ENCODE measurements at regions not wholly inside any gene's neighbourhood (a gene's known extent, or its start where the extent isn't known, plus 50 kb on each side); places are given as distances from the start of the nearest gene placed in this dataset.

DNA sequence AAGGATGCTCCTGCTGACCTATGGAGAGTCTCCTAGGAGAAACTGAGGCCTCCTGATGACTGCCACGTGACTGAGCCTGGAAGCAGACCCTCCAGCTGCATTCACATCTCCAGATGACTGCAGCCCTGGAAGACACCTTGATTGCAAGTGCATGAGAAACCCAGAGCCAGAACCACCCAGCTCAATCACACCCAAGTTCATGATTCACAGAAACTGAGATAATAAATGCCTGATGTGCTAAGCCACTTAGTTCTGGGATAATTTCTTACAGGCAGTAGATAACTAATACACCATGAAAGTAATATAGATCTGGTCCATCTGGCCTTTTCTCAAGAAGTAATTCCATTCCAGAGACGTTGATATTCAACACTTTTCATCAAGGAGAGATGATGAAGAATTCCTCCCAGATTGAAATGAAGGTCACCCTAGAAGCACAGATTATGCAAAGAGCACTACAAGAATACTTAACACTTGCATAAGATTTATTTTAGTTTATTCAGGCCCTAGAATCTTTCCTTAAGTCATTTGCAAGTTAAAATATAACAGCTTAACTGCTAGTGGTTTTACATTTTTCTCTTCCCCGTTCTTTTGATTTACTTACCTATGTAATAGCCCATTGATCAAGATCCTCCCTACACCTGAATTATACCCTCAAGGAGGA, 208.2 kb upstream of the INHBA start:
- no peak for DNase-seq (ENCODE audit: low read depth)

DNA sequence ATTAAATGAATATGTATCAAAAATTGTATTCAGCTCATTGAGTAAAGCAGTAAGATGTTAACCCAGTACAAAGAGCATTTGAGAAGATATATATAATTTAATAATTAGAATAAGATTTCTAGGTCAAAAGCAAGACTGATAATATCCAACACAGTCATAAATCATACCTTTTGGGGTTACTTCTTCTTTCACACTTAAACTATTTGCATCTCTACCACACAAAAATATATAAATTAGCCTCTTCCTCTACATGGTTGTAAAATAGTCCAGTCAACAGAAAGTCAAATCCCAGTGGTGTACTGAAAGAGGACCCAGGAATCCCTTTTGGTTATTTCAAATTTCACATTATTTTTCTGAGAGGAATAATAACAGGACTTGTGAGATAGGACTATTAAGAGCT, 204.6 kb upstream of the INHBA start:
- DNase-seq (ENCODE audit: low read depth), result no peak

DNA sequence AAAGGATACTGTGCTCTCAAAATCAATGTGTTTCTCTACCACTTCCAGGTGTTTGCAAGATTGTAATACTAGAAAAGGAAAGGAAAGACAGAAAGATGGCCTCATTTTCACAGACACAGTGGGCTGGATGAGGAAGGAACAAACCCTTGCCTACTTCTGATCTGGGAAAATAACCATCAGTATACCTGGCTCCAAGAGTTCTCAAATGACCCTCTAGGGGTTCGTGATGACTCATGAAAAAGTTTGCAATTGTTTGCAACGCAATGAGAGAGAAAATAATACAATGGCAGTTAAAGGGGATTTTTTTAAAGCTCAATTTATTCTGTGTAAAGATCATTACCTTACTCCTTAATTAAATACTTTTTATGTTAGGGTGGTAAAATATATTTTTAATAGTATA, 197.6 kb upstream of the INHBA start:
- no peak for DNase-seq (ENCODE audit: low read depth)

DNA sequence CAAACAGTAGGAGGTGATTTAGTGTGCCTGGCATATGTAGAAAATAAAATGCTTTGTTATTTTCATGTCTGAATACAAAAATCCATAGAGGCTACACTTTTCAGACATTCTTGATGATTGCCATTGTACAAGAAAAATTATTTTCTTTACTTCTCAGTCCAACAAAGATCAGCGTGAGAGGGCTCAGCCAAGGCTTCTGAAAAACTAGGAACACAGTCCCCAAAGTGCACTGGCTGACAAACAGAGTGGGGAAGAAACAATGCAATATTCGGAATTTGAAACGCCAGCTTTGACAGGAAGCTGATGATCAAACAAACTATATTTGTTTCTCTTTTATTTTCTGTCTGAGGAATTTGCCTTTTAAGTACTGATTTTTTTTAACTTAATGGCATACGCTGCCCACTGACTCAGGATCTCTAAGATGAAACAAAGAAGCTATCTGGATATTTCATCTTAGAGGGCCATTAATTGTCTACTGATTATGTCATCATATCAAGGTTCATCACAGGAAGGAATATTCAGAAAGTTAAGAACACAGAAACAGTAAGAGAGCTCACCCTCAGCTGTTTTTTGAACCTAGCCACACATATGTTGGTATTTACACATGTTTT, 197.0 kb upstream of the INHBA start:
- DNase-seq (ENCODE audit: low read depth), result no peak

DNA sequence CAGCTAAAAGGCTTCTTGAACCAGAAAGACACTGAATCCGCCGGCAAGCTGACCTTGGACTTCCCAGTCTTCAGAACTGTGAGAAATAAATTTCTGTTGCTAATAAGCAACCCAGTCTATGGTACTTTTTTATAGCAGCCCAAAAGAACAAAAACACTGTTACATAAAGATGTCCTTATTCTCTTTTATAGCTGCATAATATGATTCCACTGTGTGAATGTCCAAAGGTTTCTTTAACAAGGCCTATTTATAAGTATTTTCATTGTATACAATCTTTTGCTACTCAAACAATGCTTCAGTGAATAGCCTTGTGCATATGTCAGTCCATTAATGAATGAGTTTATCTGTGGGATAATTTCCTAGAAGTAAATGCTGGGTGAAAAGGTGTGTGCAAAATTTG, 190.8 kb upstream of the INHBA start:
- no peak for DNase-seq (ENCODE audit: low read depth)

DNA sequence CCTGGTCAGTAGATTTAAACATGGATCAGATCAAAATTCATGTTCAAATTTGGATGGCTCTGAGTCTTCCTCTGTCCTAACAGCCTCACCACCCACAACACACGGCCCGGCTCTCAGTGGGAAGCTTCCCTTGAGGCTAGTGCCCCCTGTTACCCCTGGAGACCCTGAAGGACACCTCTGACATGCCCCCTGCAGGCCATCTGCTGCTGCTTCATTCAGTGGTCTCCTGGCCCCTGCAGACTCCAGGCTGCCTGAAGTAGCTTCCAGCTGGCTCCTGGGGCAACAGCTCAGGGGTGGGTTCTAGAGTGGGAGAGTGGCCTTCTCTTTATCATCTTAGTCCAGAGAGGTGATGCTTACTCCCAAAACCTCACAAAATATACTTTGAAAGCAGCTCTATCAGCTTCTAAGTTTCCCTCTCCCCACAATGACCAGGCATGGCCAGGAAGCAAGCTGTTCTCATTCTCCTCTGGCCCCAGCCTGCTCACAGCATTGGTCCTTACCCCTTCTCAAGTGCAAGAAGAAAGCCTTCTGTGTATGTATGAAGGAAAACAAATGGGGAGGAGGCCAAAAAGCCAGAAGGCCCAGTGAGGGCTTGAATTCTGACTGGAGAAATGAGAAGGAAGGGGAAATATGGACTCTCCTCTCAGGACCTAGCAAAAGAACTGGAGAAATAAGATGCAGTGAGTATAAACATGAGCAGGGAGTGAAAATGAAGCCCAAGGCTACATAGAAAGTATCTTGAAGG, 189.6 kb upstream of the INHBA start:
- no peak for DNase-seq (ENCODE audit: low read depth)

DNA sequence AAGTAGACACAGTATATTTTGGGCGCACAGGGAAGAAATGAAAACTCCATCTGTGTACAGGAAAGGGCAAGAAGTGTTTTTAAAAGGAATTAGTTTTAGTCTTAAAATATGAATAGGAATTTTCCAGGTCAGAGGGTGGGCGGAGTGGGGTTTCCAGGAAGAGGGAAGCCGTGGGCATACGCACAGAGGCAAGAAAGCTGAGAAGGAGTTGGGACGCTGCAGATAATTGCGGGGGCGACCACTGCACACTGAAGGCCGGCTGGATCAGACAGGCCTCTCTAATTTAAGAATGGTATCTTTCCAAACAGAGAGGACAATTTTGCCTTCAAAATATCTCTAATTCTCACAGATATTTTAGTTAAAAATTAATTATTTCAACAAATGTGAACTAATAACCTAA, 189.1 kb upstream of the INHBA start:
- no peak for DNase-seq (ENCODE audit: low read depth)

DNA sequence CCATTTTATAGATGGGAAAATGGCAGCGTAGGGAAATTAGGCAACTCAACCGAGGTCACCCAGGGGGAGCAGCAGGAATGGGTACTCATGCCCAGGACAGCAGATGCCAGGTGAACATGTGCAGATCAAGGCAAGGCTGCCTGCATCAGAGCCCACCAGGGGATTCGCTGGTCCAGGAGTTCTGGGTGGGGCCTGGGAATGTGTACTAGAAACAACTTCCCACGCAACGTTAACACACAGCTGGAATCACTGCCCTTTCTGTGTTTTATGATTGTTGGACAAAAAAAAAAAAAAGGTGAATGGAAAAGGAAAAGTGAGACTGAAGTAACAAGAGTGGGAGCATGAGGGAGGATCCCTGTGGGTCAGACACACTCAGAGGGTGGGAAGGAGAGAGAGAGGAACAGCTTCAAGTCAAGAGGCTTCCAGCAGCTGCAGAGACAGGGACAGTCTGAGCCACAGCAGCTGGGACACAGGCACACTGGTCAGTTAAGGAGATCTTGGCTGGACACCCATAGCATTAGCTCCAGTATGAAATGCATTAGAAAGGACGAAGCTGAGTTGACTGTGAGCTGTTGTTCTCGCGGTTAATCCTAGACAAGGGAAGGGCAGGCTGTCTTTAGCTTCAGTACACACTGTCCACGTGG, 187.9 kb upstream of the INHBA start:
- DNase-seq (ENCODE audit: low read depth), result no peak

DNA sequence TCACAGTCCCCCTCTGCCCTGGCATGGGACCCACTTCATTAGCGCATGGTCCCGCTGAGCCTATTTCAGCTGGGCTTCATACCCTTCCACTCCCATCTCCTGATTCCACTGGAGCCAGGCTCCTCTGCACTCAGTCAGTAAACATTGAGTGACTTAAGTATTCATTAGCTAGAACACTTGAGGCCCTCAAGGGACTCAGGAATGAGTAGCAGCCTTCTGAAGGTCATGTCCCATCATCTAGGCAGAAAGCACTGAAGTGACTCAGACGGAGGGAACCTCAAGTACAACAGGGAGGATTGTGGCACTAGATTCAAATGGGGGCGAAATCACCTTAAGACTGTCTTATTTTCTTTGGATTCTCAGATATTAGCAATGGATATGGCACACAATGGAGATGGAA, 186.6 kb upstream of the INHBA start:
- no peak for DNase-seq (ENCODE audit: low read depth)

DNA sequence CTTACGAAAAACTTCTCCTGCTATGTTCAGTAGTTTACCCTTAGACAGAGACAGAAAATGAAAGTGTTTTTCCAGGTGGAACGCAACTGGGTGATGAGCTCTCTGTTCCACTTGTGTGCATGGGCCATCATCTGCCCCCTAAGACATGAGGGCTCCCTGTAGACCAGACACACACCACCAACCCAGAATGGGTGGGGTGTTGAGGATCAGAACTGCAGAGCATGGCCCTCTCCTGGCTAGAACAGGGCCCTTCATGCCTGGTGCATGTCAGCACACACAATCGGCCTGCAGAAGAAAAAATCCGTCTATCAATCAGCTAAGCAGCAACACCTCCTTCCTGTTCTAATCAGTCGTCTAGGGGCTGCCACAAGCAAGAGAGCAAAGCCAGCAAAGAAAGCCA, 186.2 kb upstream of the INHBA start:
- no peak for DNase-seq (ENCODE audit: low read depth)

DNA sequence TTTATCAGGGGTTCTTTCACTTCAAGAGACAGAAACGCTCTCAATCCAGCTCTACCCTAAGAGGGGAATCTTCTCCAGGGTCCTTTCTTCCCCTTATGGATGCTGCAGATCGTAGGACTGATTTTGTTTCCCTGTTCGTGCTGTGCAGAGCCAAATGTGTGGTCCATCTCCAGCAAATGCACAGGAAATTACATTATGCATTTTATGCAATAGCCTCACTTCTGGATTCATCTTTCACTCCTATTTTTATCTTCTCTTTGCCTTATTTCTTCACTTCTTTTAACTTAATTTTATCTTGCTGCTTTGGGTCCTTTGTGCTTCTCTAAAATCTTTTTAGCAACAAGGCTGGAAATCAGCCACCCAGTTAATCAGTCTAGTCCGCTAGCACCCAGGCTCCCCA, 184.5 kb upstream of the INHBA start:
- DNase-seq (ENCODE audit: low read depth), result no peak

DNA sequence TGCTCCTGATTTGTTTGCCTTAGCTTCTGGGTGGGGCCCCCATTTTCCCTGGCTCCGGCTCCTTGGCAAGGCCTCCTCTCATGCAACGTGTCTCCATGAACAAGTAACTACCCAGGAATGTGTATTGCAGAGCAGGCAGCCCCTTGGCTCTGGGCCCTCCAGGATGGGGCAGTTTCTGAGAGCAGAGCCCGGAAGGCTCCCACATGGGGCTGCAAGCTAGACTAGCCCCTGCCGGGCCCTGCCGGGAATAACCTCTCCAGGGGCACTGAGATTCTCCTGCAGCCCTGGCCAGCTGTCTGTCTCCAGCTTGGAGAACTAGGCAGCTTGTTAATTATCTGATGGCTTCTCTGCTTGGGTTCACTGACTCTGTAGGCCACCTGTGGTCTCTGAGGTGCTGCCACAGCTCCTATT, 184.0 kb upstream of the INHBA start:
- no peak for DNase-seq (ENCODE audit: low read depth)

DNA sequence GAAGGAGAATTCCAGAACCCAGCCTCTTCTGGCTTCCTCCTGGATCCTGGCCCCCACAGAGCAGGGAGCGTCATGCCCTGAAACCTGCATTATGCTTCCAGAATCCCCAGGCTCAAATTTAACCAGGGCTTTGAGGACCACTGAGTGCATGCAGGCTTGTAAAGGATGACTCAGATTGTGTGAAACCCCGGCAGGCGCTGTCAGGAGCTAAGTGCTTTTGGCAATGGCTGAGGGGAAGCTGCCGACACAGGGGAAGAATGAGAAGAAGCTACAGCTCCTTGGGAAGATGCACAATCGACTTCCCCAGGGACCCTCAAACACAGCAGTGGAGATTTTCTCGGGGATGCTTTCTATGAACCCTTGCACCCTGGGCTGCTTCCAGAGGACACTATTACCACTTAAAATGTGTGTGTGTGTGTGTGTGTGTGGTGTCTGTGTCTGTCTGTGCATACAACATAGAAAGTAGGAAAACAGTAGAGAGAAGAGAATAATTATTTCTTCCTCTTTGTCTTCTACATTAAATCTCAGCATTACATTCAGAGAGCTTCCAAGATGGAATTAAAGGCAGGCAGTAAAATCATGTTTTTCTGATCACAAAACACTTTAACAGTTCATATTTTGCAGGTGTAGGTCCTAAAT, 183.5 kb upstream of the INHBA start:
- no peak for DNase-seq (ENCODE audit: low read depth)

DNA sequence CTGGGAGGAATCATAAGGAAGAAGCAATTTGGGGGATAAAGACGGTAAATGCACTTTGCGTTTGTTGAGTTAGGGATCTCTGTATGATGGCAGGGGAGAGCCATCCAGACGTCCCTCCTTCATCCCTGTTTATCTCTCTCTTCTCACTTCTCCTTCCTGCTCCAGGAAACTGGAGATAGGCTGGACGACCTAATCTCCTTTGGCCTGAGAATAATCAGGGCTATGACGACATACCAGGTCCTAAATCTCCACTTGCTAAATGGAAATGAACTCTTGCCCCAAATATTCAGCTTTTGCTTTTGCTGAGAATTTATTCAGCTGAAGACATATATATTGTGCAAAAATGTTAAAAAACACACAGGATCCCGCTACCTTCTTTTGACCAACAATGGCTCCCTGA, 182.9 kb upstream of the INHBA start:
- no peak for DNase-seq (ENCODE audit: low read depth)

DNA sequence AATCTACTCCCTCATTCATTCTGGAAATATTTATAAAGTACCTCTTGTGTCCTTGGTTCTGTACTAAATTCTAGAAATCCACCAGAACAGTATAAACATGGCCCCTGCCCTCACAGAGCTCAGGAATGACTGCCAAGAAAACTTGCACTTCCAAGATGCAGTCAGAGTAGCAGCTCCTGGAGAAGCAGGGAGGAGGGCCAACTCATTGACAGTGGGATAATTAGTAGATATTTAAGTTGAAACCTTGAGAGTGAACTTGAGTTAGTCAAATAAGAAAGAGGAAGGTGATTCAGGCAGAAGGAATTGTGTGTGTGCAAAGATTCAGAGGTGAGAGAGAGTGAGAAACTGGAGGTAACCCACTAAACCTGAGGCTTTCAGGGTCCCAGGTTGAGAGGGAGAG, 182.2 kb upstream of the INHBA start:
- no peak for DNase-seq (ENCODE audit: low read depth)

DNA sequence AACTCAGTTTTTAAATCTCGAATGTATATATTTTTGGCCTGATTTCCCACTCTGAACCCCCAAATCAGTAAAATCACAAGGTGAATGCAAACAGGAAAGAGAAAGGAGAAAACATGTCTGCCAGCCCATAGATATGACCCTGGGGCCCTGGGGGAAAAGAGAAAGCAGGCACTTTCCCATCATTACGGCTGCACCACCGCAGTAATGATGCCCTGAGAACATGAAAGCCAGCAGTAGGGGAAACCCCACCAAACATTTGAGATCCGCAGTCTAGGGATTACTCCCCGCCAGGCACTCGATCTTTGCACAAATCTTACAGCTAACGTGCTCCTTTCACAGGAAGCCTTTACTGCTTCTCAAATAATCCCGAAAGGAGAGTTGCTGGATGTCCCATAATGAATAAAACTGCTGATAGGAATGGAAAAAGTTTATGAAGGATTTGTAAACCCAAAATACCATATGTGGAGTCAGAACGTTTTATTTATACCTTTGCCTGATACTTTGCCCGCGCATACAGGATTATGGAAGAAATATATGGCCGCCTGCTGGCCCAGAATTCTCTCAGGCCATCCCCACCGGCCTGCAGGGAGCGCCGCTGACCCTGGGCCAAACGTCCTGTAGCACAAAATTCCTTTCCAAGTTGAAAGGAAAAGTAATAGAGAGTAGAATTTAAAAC, 180.0 kb upstream of the INHBA start:
- DNase-seq (ENCODE audit: low read depth), result no peak

DNA sequence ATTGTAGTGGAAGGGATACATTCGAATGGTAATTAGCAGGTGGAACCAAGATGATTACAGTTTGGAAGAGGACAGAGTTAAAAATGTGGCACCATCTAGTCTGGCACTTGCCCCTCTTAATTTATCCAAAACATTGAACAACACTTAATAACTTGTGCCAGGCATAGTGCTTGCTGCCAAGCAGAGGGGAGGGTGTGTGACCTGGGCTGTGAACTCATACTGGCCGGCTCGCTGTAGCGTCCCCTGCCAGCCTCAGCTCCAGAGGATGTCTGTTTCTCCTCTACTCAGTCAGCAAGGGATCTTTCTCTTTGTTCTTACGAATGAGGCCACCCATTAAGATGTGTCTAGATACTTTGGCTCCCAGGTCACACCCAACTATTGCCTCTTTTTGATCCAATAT, 179.4 kb upstream of the INHBA start:
- no peak for DNase-seq (ENCODE audit: low read depth)

DNA sequence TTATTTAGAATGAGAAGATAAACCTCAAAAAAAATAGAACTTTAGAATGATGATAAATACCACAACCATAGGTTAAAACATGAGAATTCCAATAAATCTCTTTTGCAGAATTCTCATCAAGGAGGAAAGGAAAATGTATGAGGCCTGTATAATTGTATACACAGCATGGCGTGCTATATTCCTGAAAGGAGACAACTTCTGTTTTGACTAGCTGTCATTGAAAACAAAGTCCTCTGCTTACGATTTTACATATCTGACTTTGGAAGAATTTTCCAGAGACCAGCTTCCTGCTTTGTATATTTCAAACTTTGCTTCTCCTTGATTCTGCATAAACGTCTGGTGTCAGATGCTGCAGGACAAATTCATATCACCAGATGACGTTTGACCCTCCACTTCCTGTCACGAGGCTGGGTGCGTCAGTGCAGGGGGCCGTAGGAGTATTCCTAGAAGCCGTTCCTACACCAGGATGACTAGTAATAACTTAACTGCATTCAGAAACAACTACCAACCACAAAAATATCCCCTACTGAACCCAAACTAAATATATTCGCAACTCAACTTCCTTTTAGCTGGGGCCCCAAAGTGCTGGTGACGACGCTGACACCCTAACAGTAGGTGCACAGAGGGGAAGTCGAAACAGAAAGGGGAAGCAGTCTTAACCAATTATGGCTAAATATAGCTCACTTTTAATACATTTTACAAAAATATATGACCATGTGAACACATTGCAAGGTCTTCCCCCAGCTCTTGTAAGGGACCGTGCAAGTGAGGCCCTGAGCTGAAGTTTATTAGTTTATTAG, 178.6 kb upstream of the INHBA start:
- DNase-seq (ENCODE audit: low read depth), result peak; percentile 52

DNA sequence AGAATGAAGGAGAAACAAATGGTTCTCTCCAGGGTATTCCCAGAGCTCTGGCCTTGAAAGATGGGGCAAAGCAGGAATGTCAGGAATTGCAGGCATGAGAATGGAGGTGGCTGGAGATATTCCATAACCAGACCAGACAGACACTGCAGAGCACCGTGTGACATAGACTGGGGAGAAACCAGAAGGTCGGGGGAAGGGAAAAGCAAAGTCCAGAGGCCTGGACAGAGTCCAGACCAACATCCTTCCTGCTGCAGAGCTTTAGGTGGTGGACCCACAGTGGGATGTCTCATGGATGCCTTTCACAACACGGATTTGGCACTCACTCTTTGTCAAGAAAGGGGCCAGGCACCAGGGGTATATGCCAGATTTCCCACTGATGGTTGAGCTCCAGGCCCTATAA, 177.2 kb upstream of the INHBA start:
- DNase-seq (ENCODE audit: low read depth), result no peak

DNA sequence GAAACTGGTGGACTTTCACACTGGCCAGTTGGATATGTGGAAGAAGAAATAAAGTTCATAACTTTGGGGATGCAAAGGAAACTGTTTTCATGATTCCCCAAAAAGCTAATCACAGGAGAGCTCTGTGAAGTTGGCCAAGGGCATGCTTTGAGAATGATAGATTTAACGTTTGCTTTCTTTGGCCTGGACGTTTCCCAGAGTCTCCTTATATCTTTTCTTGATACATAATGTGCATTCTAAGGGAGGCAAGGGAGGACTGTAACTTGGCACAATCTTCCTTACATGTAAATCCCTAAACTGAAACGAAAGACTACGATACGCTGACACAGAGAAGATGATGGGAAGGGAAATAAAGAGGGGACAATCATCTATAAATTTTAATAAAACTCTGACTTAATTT, 176.5 kb upstream of the INHBA start:
- DNase-seq (ENCODE audit: low read depth), result no peak
